Cardiac fibroblast (primary cell): ENCODE measurements at regions not wholly inside any gene's neighbourhood (a gene's known extent, or its start where the extent isn't known, plus 50 kb on each side); places are given as distances from the start of the nearest gene placed in this dataset.

Source experiments
- DNase-seq, 2 donors: peaks; one replicate each; pipeline versions ENCODE4 v3.0.0 to v3.0.0-alpha.2; 2010; ENCODE audit warnings: low read depth in 2 of 2
- H3K4me3 ChIP-seq, 2 donors: replicated peaks in 1 of 2; 1 replicate in 1 of 2; 2 replicates in 1 of 2; pipeline ENCODE4 v1.5.1; 2011; ENCODE audit warnings: low read depth in 2 of 2, low read length in 2 of 2, mild to moderate bottlenecking in 2 of 2, moderate library complexity in 1 of 2
- CTCF ChIP-seq: IDR thresholded peaks from one replicate; pipeline ENCODE4 v1.5.1; 2011; ENCODE audit warnings: low read depth, mild to moderate bottlenecking, low read length, inconsistent platforms

GRCh38 chr3:157741607-157742006 is 238.4 kb upstream of the VEPH1 start:
- DNase-seq, result no peak
- H3K4me3 ChIP-seq, result no peak overlapping the region
- no peak for TF ChIP-seq CTCF

- DNase-seq, result no peak
- no peak for TF ChIP-seq CTCF
- H3K4me3 ChIP-seq, result no peak overlapping the region
Observed at GRCh38 chr3:157738441-157738840, 235.2 kb upstream of the VEPH1 start.

GRCh38 chr3:157718800-157719199 is 215.6 kb upstream of the VEPH1 start:
- TF ChIP-seq CTCF, result no peak
- no peak for DNase-seq
- H3K4me3 ChIP-seq, result no peak overlapping the region

GRCh38 chr3:157713101-157713500 is 209.9 kb upstream of the VEPH1 start:
- DNase-seq, result no peak
- no peak for TF ChIP-seq CTCF
- no peak overlapping the region for H3K4me3 ChIP-seq

- no peak overlapping the region for H3K4me3 ChIP-seq
- no peak for TF ChIP-seq CTCF
- no peak for DNase-seq
Observed at GRCh38 chr3:157705258-157705657, 202.0 kb upstream of the VEPH1 start.

GRCh38 chr3:157700405-157700804 is 197.2 kb upstream of the VEPH1 start:
- peak; percentile 15 for TF ChIP-seq CTCF
- no peak overlapping the region for H3K4me3 ChIP-seq
- DNase-seq, result peak; percentile 2 to 11

GRCh38 chr3:157695586-157695985 is 192.4 kb upstream of the VEPH1 start:
- peak in 1 of 2 donors; percentile 5 for DNase-seq
- no peak overlapping the region for H3K4me3 ChIP-seq
- no peak for TF ChIP-seq CTCF
